22Rv1 (cell line): ENCODE measurements at regions not wholly inside any gene's neighbourhood (a gene's known extent, or its start where the extent isn't known, plus 50 kb on each side); places are given as distances from the start of the nearest gene placed in this dataset.

Source experiments
- CTCF ChIP-seq: fragments of 450-650 bp; IDR thresholded peaks from 2 replicates; pipeline ENCODE4 v1.5.1; 2017; ENCODE audit warnings: mild to moderate bottlenecking
- ZFX ChIP-seq: fragments of 450-650 bp; IDR thresholded peaks from 2 replicates; pipeline ENCODE4 v1.6.1; 2017; ENCODE audit warnings: antibody characterized with exemption, borderline replicate concordance

DNA sequence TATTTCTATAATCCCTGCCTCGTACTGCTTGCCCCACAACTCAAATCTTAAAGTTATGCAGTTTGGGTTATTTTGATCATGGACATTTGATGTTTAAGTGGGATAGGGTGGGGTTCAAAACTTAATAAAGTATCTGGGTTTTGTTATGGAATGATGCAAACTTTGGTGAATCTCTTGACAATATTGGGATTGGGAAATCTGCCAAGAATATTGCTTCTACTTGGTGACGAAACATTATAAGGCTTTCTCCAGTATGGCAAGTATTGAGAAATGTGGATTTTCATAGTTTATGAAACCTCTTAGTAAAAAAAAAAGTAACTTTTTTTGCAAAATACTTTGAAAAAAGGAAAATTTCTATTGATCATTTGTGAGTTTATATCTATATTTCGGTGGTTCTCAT is 130.8 kb upstream of the SFRP2 start:
- no peak for TF ChIP-seq CTCF
- TF ChIP-seq ZFX: no peak
